ENCODE measurements at regions not wholly inside any gene's neighbourhood (a gene's known extent, or its start where the extent isn't known, plus 50 kb on each side); places are given as distances from the start of the nearest gene placed in this dataset.

DNA sequence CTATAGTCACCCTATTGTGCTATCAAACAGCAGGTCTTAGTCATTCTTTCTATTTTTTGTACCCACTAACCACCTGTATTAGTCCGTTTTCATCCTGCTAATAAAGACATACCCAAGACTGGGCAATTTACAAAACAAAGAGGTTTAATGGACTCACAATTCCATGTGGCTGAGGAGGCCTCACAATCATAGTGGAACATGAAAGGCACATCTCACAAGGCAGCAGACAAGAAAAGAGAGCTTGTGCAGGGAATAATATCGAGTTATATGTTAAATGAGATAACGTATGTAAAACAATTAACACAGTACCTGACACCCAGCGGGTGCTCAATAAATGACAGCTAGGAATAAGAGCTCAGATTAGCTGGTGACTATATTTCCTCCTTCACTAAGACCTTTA, 88.1 kb upstream of the WDR44 start:
- TF ChIP-seq, protein P1, sequence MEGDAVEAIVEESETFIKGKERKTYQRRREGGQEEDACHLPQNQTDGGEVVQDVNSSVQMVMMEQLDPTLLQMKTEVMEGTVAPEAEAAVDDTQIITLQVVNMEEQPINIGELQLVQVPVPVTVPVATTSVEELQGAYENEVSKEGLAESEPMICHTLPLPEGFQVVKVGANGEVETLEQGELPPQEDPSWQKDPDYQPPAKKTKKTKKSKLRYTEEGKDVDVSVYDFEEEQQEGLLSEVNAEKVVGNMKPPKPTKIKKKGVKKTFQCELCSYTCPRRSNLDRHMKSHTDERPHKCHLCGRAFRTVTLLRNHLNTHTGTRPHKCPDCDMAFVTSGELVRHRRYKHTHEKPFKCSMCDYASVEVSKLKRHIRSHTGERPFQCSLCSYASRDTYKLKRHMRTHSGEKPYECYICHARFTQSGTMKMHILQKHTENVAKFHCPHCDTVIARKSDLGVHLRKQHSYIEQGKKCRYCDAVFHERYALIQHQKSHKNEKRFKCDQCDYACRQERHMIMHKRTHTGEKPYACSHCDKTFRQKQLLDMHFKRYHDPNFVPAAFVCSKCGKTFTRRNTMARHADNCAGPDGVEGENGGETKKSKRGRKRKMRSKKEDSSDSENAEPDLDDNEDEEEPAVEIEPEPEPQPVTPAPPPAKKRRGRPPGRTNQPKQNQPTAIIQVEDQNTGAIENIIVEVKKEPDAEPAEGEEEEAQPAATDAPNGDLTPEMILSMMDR (IDR thresholded peaks at IDR 0.05), result no peak
- no peak for TF ChIP-seq POLR2A (IDR thresholded peaks at IDR 0.05)
